Right ventricle myocardium superior (tissue), 1 donor: ENCODE measurements at regions not wholly inside any gene's neighbourhood (a gene's known extent, or its start where the extent isn't known, plus 50 kb on each side); places are given as distances from the start of the nearest gene placed in this dataset.
A peak's percentile ranks its signal among the peaks of the same experiment; 100 is the strongest.
"Not testable (repeated sequence)": the region's sequence is repeated elsewhere in the genome, so short reads cannot be mapped to it uniquely, and the experiment has no call there.

Experiments used
- ATAC-seq: fragments of 200-7000 bp; cut with Tn5 transposase; one replicate; pipeline ENCODE4 v1.9.1; 2020; ENCODE audit warnings: mild to moderate bottlenecking; ENCODE audit not compliant: poor library complexity
- DNase-seq: peaks from one replicate; pipeline ENCODE4 v3.0.0-alpha.2; 2020
- intact Hi-C: fragments of 100-400 bp; cut with DNase I; formaldehyde crosslinking; loops from one replicate; pipeline ENCODE4 v1.11.2; 2022
- donor health status: DM: no; HTN: yes; CAD: no; lungs with severe emphysema.

GRCh38 chr18:25490316-25490715 lies 138.3 kb upstream of the ZNF521 start:
- DNase-seq (no peak), ATAC-seq (no peak)
- intact Hi-C loops, result no loop called here

GRCh38 chr18:25473008-25473407 lies 121.0 kb upstream of the ZNF521 start:
- DNase-seq, result no peak
- ATAC-seq, result no peak
- intact Hi-C loops, result no loop called here

GRCh38 chr18:25470756-25471524 lies 119.0 kb upstream of the ZNF521 start:
- ATAC-seq, intact Hi-C loops, DNase-seq: not testable (repeated sequence)

- peak; percentile 41 for ATAC-seq
These were observed 118.1 kb upstream of the ZNF521 start for GRCh38 chr18:25470062-25470461.

GRCh38 chr18:25469489-25469888 lies 117.5 kb upstream of the ZNF521 start:
- DNase-seq, result no peak

More at GRCh38 chr18:25470062-25470461, 118.1 kb upstream of the ZNF521 start:
- DNase-seq, result no peak
- intact Hi-C loops, result no loop called here

GRCh38 chr18:25467226-25467987 lies 115.4 kb upstream of the ZNF521 start:
- DNase-seq (peak; percentile 83), ATAC-seq (peak; percentile 98)
- intact Hi-C loops, result no loop called here

More at GRCh38 chr18:25469489-25469888, 117.5 kb upstream of the ZNF521 start:
- intact Hi-C loops, result no loop called here
- no peak for ATAC-seq

GRCh38 chr18:25465152-25465732 lies 113.3 kb upstream of the ZNF521 start:
- no peak for ATAC-seq
- intact Hi-C loops, result no loop called here

GRCh38 chr18:25464227-25464626 lies 112.3 kb upstream of the ZNF521 start:
- DNase-seq (no peak), ATAC-seq (no peak)
- intact Hi-C loops, result no loop called here

More at GRCh38 chr18:25465152-25465732, 113.3 kb upstream of the ZNF521 start:
- DNase-seq, result no peak

GRCh38 chr18:25463726-25464125 lies 111.8 kb upstream of the ZNF521 start:
- intact Hi-C loops, result no loop called here

GRCh38 chr18:25459814-25460213 lies 107.8 kb upstream of the ZNF521 start:
- no peak for ATAC-seq
- intact Hi-C loops, result no loop called here
- no peak for DNase-seq

More at GRCh38 chr18:25463726-25464125, 111.8 kb upstream of the ZNF521 start:
- DNase-seq, result no peak
- no peak for ATAC-seq

GRCh38 chr18:25457601-25458000 lies 105.6 kb upstream of the ZNF521 start:
- intact Hi-C loops, result no loop called here
- DNase-seq (no peak), ATAC-seq (no peak)

- intact Hi-C loops, result no loop called here
- ATAC-seq (no peak), DNase-seq (no peak)
These were observed 105.2 kb upstream of the ZNF521 start for GRCh38 chr18:25457126-25457525.

- no peak for ATAC-seq
- intact Hi-C loops, result no loop called here
- no peak for DNase-seq
These were observed 104.5 kb upstream of the ZNF521 start for GRCh38 chr18:25456334-25457010.

- intact Hi-C loops, result no loop called here
- DNase-seq, result no peak
- no peak for ATAC-seq
These were observed 103.7 kb upstream of the ZNF521 start for GRCh38 chr18:25455646-25456045.

- no peak for ATAC-seq
- intact Hi-C loops, result no loop called here
- no peak for DNase-seq
These were observed 103.2 kb upstream of the ZNF521 start for GRCh38 chr18:25455159-25455558.

GRCh38 chr18:25454730-25455129 lies 102.8 kb upstream of the ZNF521 start:
- no peak for ATAC-seq
- intact Hi-C loops, result no loop called here
- DNase-seq, result no peak

GRCh38 chr18:25454270-25454659 lies 102.3 kb upstream of the ZNF521 start:
- intact Hi-C loops, result no loop called here
- DNase-seq (no peak), ATAC-seq (no peak)

- no peak for DNase-seq
- intact Hi-C loops, result no loop called here
- peak; percentile 84 for ATAC-seq
These were observed 101.7 kb upstream of the ZNF521 start for GRCh38 chr18:25453556-25454269.
